DOHH2 (cell line): ENCODE measurements at regions not wholly inside any gene's neighbourhood (a gene's known extent, or its start where the extent isn't known, plus 50 kb on each side); places are given as distances from the start of the nearest gene placed in this dataset.

Experiments
- CTCF ChIP-seq: fragments of 200-600 bp; sonication (generic); IDR thresholded peaks from one replicate; pipeline ENCODE4 v1.5.1; 2014; ENCODE audit warnings: antibody characterized with exemption, mild to moderate bottlenecking, low read depth, low read length; ENCODE audit not compliant: poor library complexity, severe bottlenecking
- EZH2phosphoT487 ChIP-seq: fragments of 200-600 bp; sonication (generic); IDR thresholded peaks from 2 replicates; pipeline ENCODE4 v1.6.1; 2017; ENCODE audit warnings: borderline replicate concordance, mild to moderate bottlenecking, antibody characterized with exemption, low read length, moderate library complexity, mixed read lengths

GRCh38 chr2:226660124-226660523 is 139.5 kb downstream of the IRS1 start:
- no peak for TF ChIP-seq CTCF
- no peak for TF ChIP-seq EZH2phosphoT487
